CD14-positive monocyte (primary cell): ENCODE measurements at regions not wholly inside any gene's neighbourhood (a gene's known extent, or its start where the extent isn't known, plus 50 kb on each side); places are given as distances from the start of the nearest gene placed in this dataset.
A peak's percentile ranks its signal among the peaks of the same experiment; 100 is the strongest.

Experiments
- DNase-seq, 3 donors: peaks; one replicate each; pipeline ENCODE4 v3.0.0-alpha.2; 2011 to 2022
- H2AFZ ChIP-seq: 2 replicates; pipeline ENCODE4 v1.6.0; 2012; ENCODE audit warnings: mild to moderate bottlenecking, low read depth, low read length, inconsistent platforms; ENCODE audit not compliant: insufficient read depth, poor library complexity, severe bottlenecking
- H3K27ac ChIP-seq, 2 donors: 1 replicate in 1 of 2; 2 replicates in 1 of 2; pipeline ENCODE4 v1.5.1; 2012 to 2013; ENCODE audit warnings: low read length in 2 of 2, control low read depth in 1 of 2, inconsistent platforms in 1 of 2, low read depth in 1 of 2, mild to moderate bottlenecking in 1 of 2
- H3K27me3 ChIP-seq, 2 donors: one replicate each; pipeline versions ENCODE4 v1.6.0 to v1.6.1; 2011 to 2013; ENCODE audit warnings: low read length in 2 of 2; ENCODE audit not compliant: control insufficient read depth in 2 of 2, insufficient read depth in 2 of 2
- H3K36me3 ChIP-seq, 2 donors: replicated peaks in 1 of 2; 1 replicate in 1 of 2; 2 replicates in 1 of 2; pipeline versions ENCODE4 v1.5.1 to v1.6.1; 2012 to 2013; ENCODE audit warnings: low read length in 2 of 2, control low read depth in 1 of 2, inconsistent platforms in 1 of 2, mild to moderate bottlenecking in 1 of 2; ENCODE audit not compliant: insufficient read depth in 2 of 2, control insufficient read depth in 1 of 2
- H3K4me1 ChIP-seq, 2 donors: 1 replicate in 1 of 2; 2 replicates in 1 of 2; pipeline versions ENCODE4 v1.5.1 to v1.6.1; 2012 to 2013; ENCODE audit warnings: low read length in 2 of 2, control low read depth in 1 of 2, inconsistent platforms in 1 of 2, mild to moderate bottlenecking in 1 of 2, moderate library complexity in 1 of 2; ENCODE audit not compliant: insufficient read depth in 2 of 2, control insufficient read depth in 1 of 2
- H3K4me2 ChIP-seq: replicated peaks from 2 replicates; pipeline ENCODE3; 2012; ENCODE audit warnings: low read length, moderate library complexity, mild to moderate bottlenecking; ENCODE audit not compliant: poor library complexity, severe bottlenecking; ENCODE audit errors: extremely low read depth
- H3K4me3 ChIP-seq, 3 experiments: fragments of 200-600 bp in 1 of 3; sonication (generic) in 1 of 3; replicated peaks in 1 of 3; 1 replicate in 2 of 3; 2 replicates in 1 of 3; pipeline ENCODE4 v1.5.1; 2011 to 2013; ENCODE audit warnings: low read length in 3 of 3, mild to moderate bottlenecking in 3 of 3, control low read depth in 2 of 3, low read depth in 2 of 3, inconsistent platforms in 1 of 3, moderate library complexity in 1 of 3
- H3K79me2 ChIP-seq: 2 replicates; pipeline ENCODE4 v1.6.0; 2012; ENCODE audit warnings: mild to moderate bottlenecking, control low read depth, inconsistent platforms, low read length, moderate library complexity; ENCODE audit not compliant: insufficient read depth
- H3K9ac ChIP-seq: 2 replicates; pipeline ENCODE4 v1.6.0; 2017; ENCODE audit warnings: low read length, mild to moderate bottlenecking; ENCODE audit not compliant: insufficient read depth, poor library complexity, severe bottlenecking
- H3K9me3 ChIP-seq, 2 donors: replicated peaks in 1 of 2; 1 replicate in 1 of 2; 2 replicates in 1 of 2; pipeline versions ENCODE4 v1.5.1 to v1.6.1; 2012 to 2013; ENCODE audit warnings: low read length in 2 of 2, control low read depth in 1 of 2; ENCODE audit not compliant: control insufficient read depth in 1 of 2, insufficient read depth in 1 of 2
- H4K20me1 ChIP-seq: 2 replicates; pipeline ENCODE4 v1.6.0; 2012; ENCODE audit warnings: mild to moderate bottlenecking, low read length, control low read depth, moderate library complexity; ENCODE audit not compliant: insufficient read depth
- H3K27ac Mint-ChIP-seq, 7 donors: one replicate each; pipeline ENCODE4 v1.8.0; 2020; ENCODE audit warnings: mild to moderate bottlenecking in 7 of 7, mixed read lengths in 7 of 7, moderate library complexity in 6 of 7, inconsistent platforms in 2 of 7
- H3K27me3 Mint-ChIP-seq, 3 donors: one replicate each; pipeline ENCODE4 v1.8.0; 2021 to 2022; ENCODE audit warnings: low read depth in 3 of 3, mild to moderate bottlenecking in 3 of 3, mixed read lengths in 3 of 3, moderate library complexity in 3 of 3, inconsistent platforms in 1 of 3
- H3K36me3 Mint-ChIP-seq, 2 donors: one replicate each; pipeline ENCODE4 v1.8.0; 2020; ENCODE audit warnings: mixed read lengths in 2 of 2, inconsistent platforms in 1 of 2, mild to moderate bottlenecking in 1 of 2
- H3K4me1 Mint-ChIP-seq: one replicate; pipeline ENCODE4 v1.8.0; 2020; ENCODE audit warnings: mild to moderate bottlenecking, mixed read lengths
- H3K4me3 Mint-ChIP-seq, 2 donors: one replicate each; pipeline ENCODE4 v1.8.0; 2020; ENCODE audit warnings: mild to moderate bottlenecking in 2 of 2, mixed read lengths in 2 of 2, moderate library complexity in 1 of 2
- H3K9me3 Mint-ChIP-seq, 7 donors: one replicate each; pipeline ENCODE4 v1.8.0; 2020 to 2022; ENCODE audit warnings: mixed read lengths in 7 of 7, mild to moderate bottlenecking in 6 of 7, moderate library complexity in 6 of 7, inconsistent platforms in 2 of 7
- WGBS: methylation state at CpG from one replicate; pipeline ENCODE4 v1.1.5; 2013; ENCODE audit warnings: missing lambda C conversion rate; ENCODE audit not compliant: insufficient coverage; 5-methylcytosine and 5-hydroxymethylcytosine counted together
- intact Hi-C, 2 donors: fragments of 100-400 bp; cut with micrococcal nuclease; formaldehyde crosslinking; loops; one replicate each; pipeline versions ENCODE4 v1.15.0 to v1.15.1; 2023
- TF ChIP-seq, protein P1 (sequence below): fragments of 200-600 bp; IDR thresholded peaks from one replicate; pipeline ENCODE4 v1.8.0; 2022; ENCODE audit warnings: antibody characterized with exemption, mild to moderate bottlenecking

- Histone ChIP-seq H3K27ac (no peak overlapping the region), H3K9ac (no peak overlapping the region), H3K79me2 (no peaks in the 10 kb centered on the region), H2AFZ (no peak overlapping the region), H3K9me3 (no peaks in the 10 kb centered on the region), H3K36me3 (no peaks in the 10 kb centered on the region), H3K4me3 (no peak overlapping the region), H3K27me3 (no peaks in the 10 kb centered on the region), H4K20me1 (no peaks in the 10 kb centered on the region), H3K4me2 (no peak overlapping the region), H3K4me1 (no peaks in the 10 kb centered on the region)
- TF ChIP-seq, protein P1, sequence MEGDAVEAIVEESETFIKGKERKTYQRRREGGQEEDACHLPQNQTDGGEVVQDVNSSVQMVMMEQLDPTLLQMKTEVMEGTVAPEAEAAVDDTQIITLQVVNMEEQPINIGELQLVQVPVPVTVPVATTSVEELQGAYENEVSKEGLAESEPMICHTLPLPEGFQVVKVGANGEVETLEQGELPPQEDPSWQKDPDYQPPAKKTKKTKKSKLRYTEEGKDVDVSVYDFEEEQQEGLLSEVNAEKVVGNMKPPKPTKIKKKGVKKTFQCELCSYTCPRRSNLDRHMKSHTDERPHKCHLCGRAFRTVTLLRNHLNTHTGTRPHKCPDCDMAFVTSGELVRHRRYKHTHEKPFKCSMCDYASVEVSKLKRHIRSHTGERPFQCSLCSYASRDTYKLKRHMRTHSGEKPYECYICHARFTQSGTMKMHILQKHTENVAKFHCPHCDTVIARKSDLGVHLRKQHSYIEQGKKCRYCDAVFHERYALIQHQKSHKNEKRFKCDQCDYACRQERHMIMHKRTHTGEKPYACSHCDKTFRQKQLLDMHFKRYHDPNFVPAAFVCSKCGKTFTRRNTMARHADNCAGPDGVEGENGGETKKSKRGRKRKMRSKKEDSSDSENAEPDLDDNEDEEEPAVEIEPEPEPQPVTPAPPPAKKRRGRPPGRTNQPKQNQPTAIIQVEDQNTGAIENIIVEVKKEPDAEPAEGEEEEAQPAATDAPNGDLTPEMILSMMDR: no peak
- no CpG with 5 or more reads among the region's 5 CpGs for WGBS
- Mint-ChIP-seq H3K4me1 (no peaks in the 10 kb centered on the region), H3K4me3 (peak overlapping the region in 1 of 2 donors; percentile 40), H3K36me3 (no peaks in the 10 kb centered on the region), H3K9me3 (peaks cover 0 to 4% (median 1%) of the 10 kb centered on the region in 7 donors), H3K27ac (no peak overlapping the region), H3K27me3 (peaks cover 2 to 5% (median 4%) of the 10 kb centered on the region in 3 donors)
- intact Hi-C loops: no loop called here
- DNase-seq: no peak
Measured at GRCh38 chr10:10600004-10600403, 417.7 kb upstream of the CELF2 start.

- Histone ChIP-seq H2AFZ (no peak overlapping the region), H3K36me3 (no peaks in the 10 kb centered on the region), H3K9ac (no peak overlapping the region), H3K9me3 (no peaks in the 10 kb centered on the region), H3K27me3 (no peaks in the 10 kb centered on the region), H3K4me2 (no peak overlapping the region), H3K27ac (no peak overlapping the region), H4K20me1 (no peaks in the 10 kb centered on the region), H3K4me1 (no peaks in the 10 kb centered on the region), H3K79me2 (no peaks in the 10 kb centered on the region), H3K4me3 (no peak overlapping the region)
- Mint-ChIP-seq H3K36me3 (no peaks in the 10 kb centered on the region), H3K27me3 (peaks cover 3 to 5% (median 5%) of the 10 kb centered on the region in 3 donors), H3K4me3 (no peak overlapping the region), H3K27ac (no peak overlapping the region), H3K9me3 (peaks cover 0 to 2% (median 0%) of the 10 kb centered on the region in 7 donors), H3K4me1 (no peaks in the 10 kb centered on the region)
- no peak for DNase-seq
- intact Hi-C loops: no loop called here
- TF ChIP-seq, protein P1: no peak
- whole genome bisulfite sequencing: 58% methylated on average over 7 of the region's 9 CpGs
Measured at GRCh38 chr10:10605551-10606081, 412.1 kb upstream of the CELF2 start.
